ENCODE measurements at regions not wholly inside any gene's neighbourhood (a gene's known extent, or its start where the extent isn't known, plus 50 kb on each side); places are given as distances from the start of the nearest gene placed in this dataset.
"Not testable (repeated sequence)": the region's sequence is repeated elsewhere in the genome, so short reads cannot be mapped to it uniquely, and the experiment has no call there.

DNA sequence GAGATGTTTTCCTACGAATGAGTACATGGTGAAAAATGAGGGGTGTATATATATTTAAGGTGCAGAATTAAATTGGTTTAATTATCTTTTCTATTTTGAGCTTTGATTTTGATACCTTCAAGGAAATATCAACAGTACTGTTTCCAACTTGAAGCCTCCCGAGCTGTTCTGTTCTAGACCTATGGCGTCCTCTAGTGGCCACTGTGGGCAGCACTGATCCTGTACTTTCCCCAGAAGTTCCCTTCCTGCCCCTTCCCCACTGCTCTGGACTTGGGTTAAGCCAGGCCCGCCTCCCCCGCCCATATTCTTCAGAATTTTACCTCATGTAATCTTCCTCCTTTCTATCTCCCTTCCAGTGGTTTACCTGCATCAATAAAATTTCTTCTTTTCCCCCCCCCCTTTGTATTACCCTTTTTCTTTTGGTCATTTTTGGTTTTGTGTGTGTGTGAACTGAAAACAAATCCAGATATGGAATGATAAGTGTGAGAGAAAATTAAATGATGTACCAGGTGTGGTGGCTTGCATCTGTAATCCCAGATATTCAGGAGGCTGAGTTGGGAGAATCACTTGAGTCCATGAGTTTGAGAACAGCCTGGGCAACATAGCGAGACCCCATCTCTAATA is 1643.5 kb downstream of the TP53TG3F start:
- Mint-ChIP-seq H3K27ac (no peak overlapping the region), H3K9me3 (peaks cover 13% of the 10 kb centered on the region), H3K27me3 (no peaks in the 10 kb centered on the region), H3K4me1 (no peaks in the 10 kb centered on the region), H3K4me3 (no peak overlapping the region), H3K36me3 (no peaks in the 10 kb centered on the region)
- DNase-seq: no peak

DNA sequence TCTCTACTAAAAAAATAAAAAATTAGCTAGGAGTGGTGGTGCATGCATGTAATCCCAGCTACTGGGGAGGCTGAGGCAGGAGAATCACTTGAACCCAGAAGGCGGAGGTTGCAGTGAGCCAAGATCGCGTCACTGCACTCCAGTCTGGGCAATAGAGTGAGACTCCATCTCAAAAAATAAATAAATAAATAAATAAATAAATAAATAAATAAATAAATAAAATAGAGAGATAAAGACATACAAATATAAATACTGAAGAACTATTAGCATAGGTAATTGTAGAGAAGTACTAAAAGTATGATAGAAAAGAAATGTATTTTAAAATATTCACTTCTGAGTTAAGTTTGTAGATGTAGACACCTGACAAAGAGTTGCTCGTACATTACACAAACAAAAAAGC is 1652.4 kb downstream of the TP53TG3F start:
- not testable (repeated sequence) for H3K4me3 Mint-ChIP-seq, DNase-seq, H3K27me3 Mint-ChIP-seq, H3K4me1 Mint-ChIP-seq, H3K36me3 Mint-ChIP-seq, H3K27ac Mint-ChIP-seq, H3K9me3 Mint-ChIP-seq

DNA sequence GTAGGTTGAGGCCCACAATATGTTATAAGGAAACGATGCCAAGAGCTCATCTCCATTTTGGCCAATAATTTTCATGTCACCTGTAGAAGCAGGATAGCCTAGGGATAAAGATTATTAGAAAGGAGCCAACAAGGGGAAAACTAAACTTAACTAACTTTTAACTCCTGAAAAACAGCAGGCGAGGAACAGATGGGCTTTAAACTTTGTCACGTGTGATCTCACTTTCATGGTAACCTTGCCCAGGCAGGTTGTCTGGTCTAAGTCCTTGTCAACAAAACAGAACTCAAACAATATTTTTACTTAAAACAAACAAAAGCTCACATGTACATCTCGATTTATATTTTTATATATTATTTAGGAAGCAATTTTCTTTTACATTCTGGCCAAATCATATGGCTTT is 1672.0 kb downstream of the TP53TG3F start:
- Mint-ChIP-seq H3K9me3 (peaks cover 9% of the 10 kb centered on the region), H3K27ac (no peak overlapping the region), H3K27me3 (no peaks in the 10 kb centered on the region), H3K4me3 (no peak overlapping the region), H3K4me1 (no peaks in the 10 kb centered on the region), H3K36me3 (no peaks in the 10 kb centered on the region)
- no peak for DNase-seq

DNA sequence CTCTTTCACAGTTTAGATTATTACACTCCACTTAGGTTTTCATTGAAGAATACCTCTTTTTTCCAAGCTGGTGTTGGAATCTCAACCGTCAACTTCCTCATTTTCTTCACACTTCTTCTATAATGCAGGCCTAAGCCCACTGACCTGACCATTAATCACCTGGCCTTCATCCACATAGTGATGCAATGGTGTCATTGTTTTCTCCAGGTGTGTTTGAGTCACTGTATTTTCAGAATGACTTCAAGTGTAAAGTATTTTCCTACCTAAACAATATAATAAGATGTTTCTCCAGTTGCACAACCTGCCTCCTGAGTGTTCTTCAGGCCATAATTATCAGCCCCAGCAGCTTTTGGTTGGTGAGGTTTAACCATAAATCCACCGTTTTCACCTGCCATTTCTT is 1675.1 kb downstream of the TP53TG3F start:
- Mint-ChIP-seq H3K36me3 (no peaks in the 10 kb centered on the region), H3K27me3 (no peaks in the 10 kb centered on the region), H3K9me3 (peaks cover 1% of the 10 kb centered on the region), H3K4me3 (no peak overlapping the region), H3K27ac (no peak overlapping the region), H3K4me1 (no peaks in the 10 kb centered on the region)
- no peak for DNase-seq

DNA sequence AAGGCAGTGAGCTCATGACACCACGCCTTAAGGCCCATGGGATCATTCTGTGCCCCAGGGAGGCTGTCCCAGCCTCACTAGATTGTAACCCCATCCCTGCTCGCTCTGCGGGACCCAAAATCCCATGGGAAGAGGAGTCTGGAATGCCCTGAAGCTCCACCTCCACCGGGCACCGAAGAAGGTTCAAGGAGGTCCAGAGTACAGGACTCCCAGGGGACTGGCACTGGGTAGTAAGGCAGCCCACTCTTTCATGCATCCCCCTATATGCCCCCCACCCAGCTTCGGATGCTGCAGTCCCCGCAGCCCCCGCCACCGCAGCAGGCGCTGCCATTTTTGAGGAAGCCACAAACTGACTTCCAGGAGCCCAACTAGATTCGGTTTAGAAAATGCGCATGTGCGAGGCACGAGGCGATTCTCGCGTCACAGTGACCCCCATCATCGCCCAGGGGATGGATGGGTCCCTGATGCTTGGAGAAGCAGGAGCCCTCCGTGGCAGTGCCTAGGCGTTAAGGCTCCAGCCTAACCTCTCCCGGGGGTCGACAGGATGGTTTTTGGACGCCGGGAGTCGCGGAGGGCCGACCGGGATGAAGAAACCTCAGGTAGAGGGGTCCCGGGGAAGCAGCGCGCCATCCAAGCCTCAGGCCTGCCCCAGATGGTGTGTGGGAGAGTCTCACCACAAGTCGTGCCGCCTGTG is 1681.0 kb downstream of the TP53TG3F start:
- no peak overlapping the region for H3K4me3 Mint-ChIP-seq
- peaks cover 16% of the 10 kb centered on the region for H3K9me3 Mint-ChIP-seq
- DNase-seq: no peak
- peaks cover 4% of the 10 kb centered on the region for H3K36me3 Mint-ChIP-seq
- no peaks in the 10 kb centered on the region for H3K4me1 Mint-ChIP-seq
- H3K27me3 Mint-ChIP-seq: no peaks in the 10 kb centered on the region
- H3K27ac Mint-ChIP-seq: no peak overlapping the region

DNA sequence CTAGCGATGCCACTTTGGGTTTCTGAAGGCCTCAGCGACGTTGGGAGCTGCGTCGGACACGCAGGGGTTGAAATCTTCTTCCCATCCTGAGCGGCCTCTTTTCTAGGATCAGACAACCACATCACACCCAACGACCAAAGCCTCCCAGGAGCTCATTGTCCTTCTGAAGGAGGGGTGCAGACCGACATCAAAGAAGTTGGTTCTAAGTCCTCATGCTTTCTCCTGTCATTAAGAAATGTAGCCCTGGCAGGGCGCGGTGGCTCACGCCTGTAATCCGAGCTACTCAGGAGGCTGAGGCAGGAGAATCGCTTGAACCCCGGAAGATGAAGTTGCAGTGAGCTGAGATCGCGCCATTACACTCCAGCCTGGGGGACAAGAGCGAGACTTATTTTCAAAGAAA is 1681.9 kb downstream of the TP53TG3F start:
- Mint-ChIP-seq H3K4me1 (no peaks in the 10 kb centered on the region), H3K27me3 (no peaks in the 10 kb centered on the region), H3K4me3 (no peak overlapping the region), H3K27ac (no peak overlapping the region), H3K36me3 (peaks cover 4% of the 10 kb centered on the region), H3K9me3 (peaks cover 18% of the 10 kb centered on the region)
- no peak for DNase-seq

DNA sequence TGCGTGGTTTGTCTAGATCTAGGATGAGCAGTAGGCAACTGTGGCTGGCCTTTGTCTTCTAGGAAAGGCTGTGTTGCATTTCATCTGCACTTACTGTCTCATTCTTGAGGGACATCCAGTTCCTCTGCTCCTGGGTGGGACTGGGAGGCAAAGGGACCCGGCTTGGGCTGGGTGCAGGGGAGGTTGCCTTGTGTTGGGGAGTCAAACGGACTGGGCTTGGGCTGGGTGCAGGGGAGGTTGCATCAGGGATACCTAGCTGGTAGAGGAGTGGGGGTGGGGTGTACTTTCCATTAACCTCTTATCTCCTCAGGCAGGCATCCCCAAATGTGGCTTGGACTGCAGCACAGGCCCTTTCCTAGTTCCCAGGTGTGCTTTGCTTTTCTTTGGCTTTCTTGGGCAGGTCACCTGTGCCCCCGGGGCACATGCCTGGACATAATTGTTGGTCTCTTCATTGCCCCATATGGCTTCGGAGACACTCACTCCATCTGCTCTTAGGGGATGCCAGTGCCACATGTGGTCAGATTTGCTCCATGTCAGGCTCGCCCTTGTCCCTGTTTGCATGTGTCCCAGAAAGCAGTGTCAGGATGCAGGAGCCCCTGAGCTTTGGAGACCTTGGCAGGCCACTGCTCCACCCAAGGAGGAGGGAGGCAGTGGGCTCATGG is 1682.9 kb downstream of the TP53TG3F start:
- no peak for DNase-seq
- Mint-ChIP-seq H3K27me3 (no peaks in the 10 kb centered on the region), H3K27ac (no peak overlapping the region), H3K36me3 (peaks cover 4% of the 10 kb centered on the region), H3K4me1 (no peaks in the 10 kb centered on the region), H3K4me3 (no peak overlapping the region), H3K9me3 (peaks cover 20% of the 10 kb centered on the region)

DNA sequence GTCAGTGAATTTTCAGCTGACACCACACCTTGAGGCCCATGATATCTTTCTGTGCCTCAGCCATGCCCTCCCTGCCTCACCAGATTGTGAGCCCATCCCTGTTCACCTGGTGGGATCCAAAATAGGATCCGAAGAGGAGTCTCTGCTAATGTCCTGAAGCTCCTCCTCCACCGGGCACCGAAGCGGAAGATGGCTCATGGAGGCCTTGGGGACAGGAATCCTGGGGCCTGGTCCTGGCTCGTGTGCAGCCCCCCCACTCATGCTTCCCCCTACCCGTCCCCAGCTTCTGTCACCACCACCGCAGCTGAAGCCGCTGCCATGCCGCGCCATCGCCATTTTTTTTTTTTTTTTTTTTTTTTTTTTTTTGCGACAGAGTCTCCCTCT is 1683.4 kb downstream of the TP53TG3F start:
- Mint-ChIP-seq H3K27me3 (no peaks in the 10 kb centered on the region), H3K36me3 (peaks cover 4% of the 10 kb centered on the region), H3K4me3 (no peak overlapping the region), H3K4me1 (no peaks in the 10 kb centered on the region), H3K9me3 (peaks cover 20% of the 10 kb centered on the region), H3K27ac (no peak overlapping the region)
- DNase-seq: no peak

DNA sequence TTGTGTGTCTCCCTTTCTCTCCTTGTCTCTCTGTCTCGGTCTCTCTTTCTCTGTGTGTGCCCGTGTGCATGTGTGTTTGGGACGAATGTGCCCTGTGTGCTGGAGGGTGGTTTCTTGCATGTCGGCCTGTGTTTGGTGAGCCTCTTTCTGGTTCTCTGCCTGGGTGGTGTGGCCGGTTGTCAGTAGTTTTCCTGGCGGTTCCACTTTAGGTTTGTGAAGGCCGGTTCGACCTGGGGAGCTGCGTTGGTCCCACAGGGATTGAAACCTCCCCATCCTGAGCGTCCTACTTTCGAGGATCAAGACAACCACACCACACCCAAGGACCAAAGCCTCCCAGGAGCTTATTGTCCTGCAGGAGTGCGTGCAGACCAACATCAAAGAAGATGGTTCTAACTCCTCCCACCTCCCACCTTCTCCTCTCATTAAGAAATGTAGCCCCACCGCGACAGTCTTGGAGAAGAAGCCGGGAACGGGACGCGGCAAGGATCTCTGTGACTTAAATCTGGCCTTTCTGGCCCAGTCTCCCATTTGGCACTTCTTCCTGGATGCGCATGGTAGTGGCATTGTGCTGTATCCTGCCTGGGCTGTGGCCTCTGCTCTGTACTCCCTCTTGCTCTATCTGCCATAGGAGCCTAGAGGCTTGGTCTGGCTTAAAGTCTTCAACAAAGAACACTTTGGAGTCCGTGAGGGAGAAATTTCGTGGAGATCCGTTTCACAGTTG is 1685.0 kb downstream of the TP53TG3F start:
- Mint-ChIP-seq H3K36me3 (peaks cover 4% of the 10 kb centered on the region), H3K9me3 (peaks cover 21% of the 10 kb centered on the region), H3K27me3 (no peaks in the 10 kb centered on the region), H3K4me3 (no peak overlapping the region), H3K4me1 (no peaks in the 10 kb centered on the region), H3K27ac (no peak overlapping the region)
- DNase-seq: no peak

DNA sequence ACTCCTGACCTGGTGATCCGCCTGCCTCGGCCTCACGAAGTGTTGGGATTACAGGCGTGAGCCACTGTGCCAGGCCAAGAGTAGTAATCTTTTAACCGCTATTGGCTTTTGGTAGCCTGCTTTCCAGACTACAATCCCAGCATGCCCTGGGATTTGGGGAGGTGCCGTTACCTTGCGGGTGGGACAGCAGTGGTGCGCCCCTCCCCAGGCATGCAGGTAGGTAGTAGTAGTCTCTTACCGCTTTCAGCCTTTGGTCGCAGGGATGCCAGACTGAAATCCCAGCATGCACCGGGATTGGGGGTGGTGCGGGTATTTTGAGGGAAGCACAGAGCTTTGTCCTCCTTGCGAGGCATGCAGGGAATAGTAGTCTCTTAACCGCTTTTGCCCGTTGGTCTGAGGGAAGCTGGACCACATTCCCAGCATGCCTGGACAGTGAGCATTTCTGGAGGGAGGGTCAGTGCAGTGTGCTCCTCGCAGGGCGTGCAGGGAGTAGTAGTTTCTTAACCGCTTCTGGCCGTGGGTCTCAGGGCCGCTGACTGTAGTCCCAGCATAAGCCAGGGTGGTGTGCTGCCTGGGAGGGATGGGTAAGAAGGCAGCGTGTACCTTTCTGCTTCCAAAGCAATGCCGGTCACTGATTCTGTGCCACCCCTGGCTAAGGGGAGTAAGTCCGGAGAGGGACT is 1686.8 kb downstream of the TP53TG3F start:
- Mint-ChIP-seq H3K9me3 (peaks cover 14% of the 10 kb centered on the region), H3K36me3 (peaks cover 2% of the 10 kb centered on the region), H3K27ac (no peak overlapping the region), H3K4me3 (no peak overlapping the region), H3K4me1 (no peaks in the 10 kb centered on the region), H3K27me3 (no peaks in the 10 kb centered on the region)
- DNase-seq: no peak

DNA sequence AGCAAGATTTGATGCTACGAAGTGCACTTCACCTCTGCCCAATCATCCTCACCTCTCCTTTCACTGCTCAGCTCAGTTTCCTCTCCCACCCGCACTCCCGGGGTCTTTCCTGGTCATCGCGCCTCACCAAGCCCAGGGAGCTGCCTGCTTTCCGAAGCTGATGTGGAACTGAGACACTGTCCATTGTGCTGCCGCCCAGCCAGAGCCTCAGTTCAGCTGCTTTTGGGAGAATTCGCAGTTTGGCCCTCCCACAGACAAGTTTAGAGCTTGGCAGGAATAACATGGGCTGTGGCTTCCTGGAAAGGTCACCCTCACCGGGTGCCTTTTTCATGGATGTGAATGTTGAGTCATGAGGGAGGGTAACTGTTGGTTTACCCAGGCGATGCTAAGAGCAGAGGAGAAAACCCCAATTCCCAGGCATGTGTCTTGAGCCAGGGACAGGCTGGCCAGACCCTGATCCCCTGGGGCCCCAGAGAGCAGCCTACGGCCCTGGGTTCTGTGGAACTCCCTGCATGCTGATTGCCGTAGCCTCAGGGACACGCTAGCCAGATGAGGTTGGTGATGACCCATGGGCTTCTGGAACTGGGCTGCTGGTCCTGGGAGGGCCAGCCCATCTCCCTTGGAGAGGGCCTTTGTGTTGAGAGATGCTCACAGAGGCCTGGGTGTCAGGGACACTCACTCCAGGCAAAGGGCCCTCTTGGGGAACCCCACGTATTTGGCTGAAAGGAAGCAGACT is 1687.5 kb downstream of the TP53TG3F start:
- Mint-ChIP-seq H3K27ac (no peak overlapping the region), H3K4me3 (no peak overlapping the region), H3K36me3 (peaks cover 2% of the 10 kb centered on the region), H3K9me3 (peaks cover 12% of the 10 kb centered on the region), H3K27me3 (no peaks in the 10 kb centered on the region), H3K4me1 (no peaks in the 10 kb centered on the region)
- DNase-seq: no peak

DNA sequence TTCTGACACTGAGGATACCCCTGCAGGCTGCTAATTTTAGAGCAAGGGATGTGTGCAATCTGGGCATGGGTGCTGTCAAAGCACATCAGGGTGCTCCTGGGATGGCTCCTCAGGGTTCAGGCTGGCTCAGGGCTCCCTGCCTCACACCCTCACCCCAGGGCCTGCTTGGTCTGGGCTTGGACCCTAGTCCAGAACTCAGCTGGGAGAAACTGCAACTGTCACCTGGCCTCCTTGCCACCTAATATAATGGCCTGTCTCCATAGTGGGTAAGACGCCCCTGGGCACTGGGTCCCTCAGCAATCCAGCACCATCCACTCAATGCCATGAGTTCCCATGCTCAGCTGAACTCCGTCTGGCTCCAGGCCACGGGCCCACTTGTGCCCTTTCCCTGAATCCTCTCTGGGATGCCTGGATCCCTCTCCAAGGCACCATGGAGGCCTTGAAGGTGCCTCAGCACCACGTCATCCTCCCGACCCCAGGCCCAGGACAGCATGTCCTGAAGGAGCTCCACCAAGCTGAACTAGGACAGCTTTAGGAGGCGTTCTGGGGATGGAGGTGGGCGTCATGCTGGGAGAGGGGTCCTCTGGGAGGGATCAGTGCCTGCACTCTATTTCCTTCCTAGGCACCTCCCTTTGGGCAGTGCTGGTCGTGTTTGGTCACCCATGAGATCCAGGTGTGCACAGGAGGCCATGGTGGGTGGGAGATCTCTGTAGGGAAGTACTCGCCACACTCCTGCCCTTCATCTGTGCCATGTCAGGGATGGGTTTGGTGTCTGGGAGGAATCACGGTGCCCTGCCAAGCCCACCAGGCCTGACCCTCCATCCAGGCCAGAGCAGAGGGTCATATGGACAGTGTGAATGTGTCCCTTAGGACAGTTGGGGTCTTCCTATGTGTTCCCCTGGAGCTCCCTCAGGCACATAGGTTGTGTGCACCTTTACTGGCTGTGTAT is 1688.4 kb downstream of the TP53TG3F start:
- H3K4me1 Mint-ChIP-seq: no peaks in the 10 kb centered on the region
- peaks cover 9% of the 10 kb centered on the region for H3K9me3 Mint-ChIP-seq
- no peak for DNase-seq
- peaks cover 2% of the 10 kb centered on the region for H3K36me3 Mint-ChIP-seq
- H3K27ac Mint-ChIP-seq: no peak overlapping the region
- H3K27me3 Mint-ChIP-seq: no peaks in the 10 kb centered on the region
- no peak overlapping the region for H3K4me3 Mint-ChIP-seq

DNA sequence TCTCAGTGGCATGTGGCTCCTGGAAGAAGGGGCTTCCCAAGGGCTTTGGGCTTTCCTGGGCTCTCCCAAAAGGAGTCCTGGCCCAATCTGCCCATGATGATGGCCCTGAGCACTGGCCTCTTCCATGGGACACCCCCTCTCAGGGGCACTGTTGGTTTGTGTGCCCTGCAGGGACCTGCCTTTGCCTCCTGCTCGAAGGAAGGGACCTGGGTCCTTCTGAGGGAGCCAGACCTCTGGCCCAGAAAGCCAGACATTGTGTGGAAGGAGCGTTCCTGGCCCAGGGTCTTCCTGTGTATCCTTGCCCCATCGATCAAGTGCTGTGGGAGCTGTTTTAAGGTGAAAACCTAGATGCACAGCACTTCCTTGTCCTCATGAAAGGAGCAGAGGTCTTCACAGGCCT is 1689.3 kb downstream of the TP53TG3F start:
- DNase-seq: no peak

More for the DNA sequence above, 1689.3 kb downstream of the TP53TG3F start:
- Mint-ChIP-seq H3K27ac (no peak overlapping the region), H3K4me1 (no peaks in the 10 kb centered on the region), H3K36me3 (peaks cover 2% of the 10 kb centered on the region), H3K27me3 (no peaks in the 10 kb centered on the region), H3K4me3 (no peak overlapping the region), H3K9me3 (peaks cover 9% of the 10 kb centered on the region)

All from activated naive CD8-positive, alpha-beta T cell treated with anti-CD3 and anti-CD28 coated beads for 36 hours (primary cell).